HG03095 (cell line): ENCODE measurements at regions not wholly inside any gene's neighbourhood (a gene's known extent, or its start where the extent isn't known, plus 50 kb on each side); places are given as distances from the start of the nearest gene placed in this dataset.
"Not testable (repeated sequence)": the region's sequence is repeated elsewhere in the genome, so short reads cannot be mapped to it uniquely, and the experiment has no call there.

Experiments used
- ATAC-seq: cut with Tn5 transposase; IDR thresholded peaks from one replicate; pipeline ENCODE4 v1.9.1; 2021; ENCODE audit warnings: moderate library complexity; ENCODE audit not compliant: unreplicated experiment

DNA sequence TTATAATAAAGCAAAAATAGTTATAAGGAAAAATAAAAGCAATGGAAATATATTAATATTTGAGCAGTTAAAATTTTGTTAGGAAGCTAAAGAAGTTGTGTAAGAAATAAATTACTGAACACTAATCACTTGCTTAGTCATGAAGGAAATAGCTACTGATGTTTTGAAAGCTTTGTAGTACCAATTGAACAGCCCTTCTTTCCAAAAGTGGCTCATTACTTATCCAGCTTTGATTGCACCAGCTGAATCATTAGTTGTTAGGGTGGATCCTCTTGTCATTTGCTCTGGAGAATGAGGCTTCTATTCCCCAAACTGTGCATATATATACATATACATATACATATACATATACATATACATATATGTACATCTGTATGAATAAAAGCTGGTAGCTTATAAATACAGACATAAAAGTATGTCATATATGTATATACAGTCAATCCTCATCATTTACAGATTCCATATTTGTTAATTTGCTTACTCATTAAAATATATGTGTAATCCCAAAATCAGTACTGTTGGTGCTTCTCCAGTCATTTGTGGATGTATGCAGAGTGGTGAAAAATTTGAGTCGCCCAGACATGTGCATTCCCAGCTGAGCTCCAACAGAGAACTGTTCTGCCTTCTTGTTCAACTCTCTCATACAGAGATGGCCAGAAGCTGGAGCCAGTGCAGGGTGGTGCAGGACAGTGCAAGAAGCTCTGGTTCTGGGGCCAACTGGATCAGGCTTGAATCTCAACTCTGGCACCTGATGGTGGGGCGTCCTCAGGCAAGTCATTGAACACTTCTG, 214.1 kb downstream of the RPAP3 start:
- ATAC-seq: no peak

DNA sequence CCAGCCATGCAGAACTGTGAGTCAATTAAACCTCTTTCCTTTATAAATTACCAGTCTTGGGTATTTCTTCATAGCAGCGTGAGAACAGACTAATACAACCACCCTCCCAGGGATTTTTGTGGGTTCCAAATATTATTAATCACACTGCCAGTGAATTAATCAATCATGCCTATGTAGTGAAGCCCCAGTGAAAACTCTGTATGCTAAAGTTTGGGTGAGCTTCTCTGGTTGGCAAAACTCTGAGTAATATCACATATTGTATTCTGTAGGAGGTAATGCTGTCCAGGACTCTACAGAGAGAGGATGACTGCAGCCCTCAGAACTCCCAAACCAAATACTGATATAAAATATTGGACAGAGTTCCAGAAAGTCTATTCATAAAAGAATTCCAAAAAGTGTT, 216.9 kb downstream of the RPAP3 start:
- no peak for ATAC-seq

DNA sequence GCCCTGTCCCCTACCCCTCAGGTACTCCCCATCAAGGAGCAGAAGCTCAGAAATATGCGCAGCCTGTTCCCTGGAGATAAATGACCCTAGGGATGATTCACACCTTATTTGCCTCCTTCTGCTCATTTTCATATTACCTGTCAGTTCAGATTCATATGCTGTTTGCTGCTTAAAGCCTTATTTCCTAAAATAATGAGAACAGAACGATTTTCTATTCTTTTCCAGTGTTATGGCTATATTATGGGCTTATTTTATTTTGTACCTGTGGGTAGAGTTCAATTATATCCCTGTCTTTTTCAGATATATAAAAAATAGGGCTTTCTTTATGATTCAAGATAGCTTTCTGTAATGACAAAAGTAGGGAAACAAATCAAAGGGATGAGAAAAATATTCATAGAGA, 224.8 kb downstream of the RPAP3 start:
- no peak for ATAC-seq

DNA sequence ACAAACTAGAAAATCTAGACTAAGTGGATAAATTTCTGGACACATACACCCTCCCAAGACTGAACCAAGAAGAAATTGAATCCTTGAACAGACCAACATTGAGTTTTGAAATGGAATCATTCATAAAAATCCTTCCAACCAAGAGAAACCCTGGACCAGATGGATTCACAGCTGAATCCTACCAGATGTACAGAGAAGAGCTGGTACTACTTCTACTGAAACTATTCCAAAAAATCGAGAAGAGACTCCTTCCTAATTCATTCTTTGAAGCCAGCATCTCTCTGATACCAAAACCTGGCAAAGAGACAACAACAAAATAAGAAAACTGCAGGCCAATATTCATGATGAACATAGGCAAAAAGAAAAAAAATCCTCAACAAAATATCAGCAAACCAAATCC, 227.4 kb downstream of the RPAP3 start:
- ATAC-seq: no peak

DNA sequence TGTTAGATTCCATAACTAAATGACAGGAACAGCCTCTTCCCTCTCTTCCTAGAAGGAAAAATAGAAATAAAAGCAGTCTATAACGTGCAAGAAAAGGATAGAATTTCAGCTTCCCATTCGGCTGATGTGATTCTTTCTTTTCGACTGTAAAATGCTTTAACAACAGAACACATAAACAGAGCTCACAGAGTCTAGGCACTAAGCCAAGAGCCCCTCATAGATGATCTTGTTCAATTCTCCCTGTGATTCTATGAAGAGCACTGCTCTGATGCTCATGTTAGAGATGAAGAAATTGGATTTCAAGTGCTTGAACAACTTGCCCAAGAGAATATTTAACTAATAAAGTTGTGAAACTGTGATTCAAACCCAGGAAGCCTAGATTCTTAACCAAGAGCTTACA, 232.7 kb downstream of the RPAP3 start:
- ATAC-seq: no peak

DNA sequence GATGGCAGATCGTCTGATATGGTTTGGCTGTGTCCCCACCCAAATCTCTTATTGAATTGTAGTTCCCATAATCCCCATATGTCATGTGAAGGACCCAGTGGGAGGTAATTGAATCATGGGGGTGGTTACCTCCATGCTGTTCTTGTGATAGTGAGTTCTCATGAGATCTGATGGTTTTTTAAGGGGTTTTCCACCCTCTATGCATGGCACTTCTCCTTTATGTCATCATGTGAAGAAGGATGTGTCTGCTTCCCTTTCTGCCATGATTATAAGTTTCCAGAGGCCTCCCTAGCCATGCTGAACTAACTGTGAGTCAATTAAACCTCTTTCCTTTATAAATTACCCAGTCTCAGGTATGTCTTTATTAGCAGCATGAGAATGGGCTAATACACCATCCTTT, 235.5 kb downstream of the RPAP3 start:
- ATAC-seq: not testable (repeated sequence)

DNA sequence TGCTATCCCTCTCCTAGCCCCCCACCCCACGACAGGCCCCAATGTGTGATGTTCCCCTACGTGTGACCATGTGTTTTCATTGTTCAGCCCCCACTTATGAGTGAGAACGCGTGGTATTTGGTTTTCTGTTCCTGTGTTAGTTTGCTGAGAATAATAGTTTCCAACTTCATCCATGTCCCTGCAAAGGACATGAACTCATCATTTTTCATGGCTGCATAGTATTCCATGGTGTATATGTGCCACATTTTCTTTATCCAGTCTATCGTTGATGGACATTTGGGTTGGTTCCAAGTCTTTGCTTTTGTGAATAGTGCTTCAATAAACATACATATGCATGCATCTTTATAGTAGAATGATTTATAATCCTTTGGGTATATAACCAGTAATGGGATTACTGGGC, 241.9 kb downstream of the RPAP3 start:
- ATAC-seq: not testable (repeated sequence)

DNA sequence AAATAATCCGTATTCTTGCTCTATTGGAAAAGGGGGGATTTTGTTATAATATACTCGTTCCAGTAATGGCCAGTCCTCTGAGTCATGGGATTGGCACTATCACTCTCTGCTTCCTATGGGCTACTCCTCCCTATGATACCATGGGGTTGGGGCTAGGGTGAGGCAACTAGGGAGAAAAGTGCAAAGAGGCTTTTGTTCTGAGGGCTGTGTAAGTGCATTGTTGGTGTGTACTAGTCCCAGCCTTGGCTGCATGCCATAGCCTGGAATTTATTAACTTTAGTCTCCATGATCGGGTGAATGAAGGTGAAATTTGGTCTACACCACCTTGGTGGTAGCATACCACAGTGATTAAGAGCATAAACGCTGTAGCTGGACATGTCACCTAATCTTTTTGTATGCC, 247.6 kb downstream of the RPAP3 start:
- ATAC-seq: no peak

DNA sequence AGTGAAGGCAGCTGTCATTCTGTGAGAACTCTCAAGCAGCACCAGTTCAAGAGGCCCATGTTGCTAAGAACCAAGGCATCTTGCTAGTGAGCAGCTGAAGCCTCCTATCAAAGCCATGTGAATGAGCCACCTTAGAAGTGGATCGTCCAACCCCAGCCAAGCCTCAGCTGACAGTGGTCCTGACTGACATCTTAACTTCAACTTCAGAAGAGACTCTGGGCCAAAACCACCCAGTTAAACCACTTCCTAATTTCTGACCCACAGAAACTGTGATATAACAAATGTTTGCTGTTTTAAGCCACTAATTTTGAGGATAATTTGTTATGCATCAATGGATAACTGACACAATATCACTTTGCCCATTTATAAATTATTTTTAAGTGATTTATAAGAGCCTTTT, 256.0 kb downstream of the RPAP3 start:
- no peak for ATAC-seq

DNA sequence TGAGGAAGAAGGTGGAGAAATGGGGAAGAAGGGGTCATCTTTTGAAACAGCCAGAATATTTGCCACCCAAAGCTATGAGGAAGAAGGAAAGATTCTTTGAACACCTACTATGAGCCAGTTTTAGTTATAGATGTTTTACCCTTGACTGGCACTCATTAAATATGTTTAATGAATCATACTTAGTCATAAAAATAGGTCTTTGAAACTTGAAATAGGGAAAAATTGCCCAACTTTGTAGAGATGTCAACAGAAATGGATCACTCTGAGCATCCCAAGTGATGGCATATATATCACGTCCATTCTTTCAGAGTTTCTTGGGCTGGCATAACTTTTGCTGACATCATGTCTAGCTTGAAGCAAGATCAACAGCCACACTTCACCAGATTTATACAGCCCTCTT, 263.5 kb downstream of the RPAP3 start:
- no peak for ATAC-seq

DNA sequence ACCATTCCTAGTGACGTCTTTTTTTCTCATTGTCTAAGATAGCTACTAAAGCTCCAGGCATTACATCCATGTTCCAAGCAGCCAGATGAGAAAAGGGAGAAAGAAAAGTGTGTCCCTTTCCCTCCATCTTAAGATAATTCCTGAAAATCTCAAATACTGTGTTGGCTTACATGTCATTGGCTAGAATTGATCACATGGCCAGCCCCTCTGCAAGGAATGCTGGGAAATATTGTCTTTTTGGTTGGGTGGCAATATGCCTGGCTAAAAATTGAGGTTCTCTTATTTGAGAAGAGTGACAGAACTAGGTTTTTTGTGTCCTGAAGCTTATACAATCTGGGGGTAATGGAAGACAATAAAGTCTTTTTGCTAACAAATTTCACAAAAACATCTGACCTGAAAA, 264.3 kb downstream of the RPAP3 start:
- no peak for ATAC-seq

DNA sequence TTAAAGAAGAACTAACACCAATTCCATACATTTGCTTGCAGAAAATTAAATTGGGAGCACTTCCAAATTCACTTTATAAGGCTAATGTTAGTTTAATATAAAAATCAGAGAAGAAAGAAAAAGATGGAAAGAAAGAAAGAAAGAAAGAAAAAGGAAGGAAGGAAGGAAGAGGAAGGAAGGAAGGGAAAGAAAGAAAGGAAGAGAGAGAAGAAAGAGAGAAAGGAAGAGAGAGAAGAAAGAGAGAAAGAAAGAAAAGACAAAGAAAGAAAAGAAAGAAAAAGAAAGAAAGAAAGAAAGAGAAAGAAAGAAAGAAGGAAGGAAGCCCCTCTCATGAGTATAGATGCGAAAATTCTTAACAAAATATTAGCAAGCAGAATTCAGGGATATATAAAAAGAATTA, 267.7 kb downstream of the RPAP3 start:
- ATAC-seq: no peak

DNA sequence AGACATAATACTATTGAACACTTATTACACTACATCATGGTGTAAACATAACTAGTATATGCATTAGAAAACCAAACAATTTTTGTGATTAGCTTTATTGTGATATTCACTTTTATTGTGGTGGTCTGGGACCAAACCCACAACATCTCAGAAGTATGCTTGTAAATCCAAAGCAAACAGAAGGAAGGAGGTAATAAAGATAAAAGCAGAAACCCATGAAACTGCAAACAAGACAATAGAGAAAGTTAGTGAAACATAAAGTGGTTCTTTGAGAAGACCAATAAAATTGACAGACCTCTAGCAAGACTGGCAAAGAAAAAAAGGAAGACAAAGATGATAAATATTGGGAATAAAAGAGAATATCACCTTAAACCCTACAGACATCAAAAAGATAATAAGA, 268.3 kb downstream of the RPAP3 start:
- no peak for ATAC-seq

DNA sequence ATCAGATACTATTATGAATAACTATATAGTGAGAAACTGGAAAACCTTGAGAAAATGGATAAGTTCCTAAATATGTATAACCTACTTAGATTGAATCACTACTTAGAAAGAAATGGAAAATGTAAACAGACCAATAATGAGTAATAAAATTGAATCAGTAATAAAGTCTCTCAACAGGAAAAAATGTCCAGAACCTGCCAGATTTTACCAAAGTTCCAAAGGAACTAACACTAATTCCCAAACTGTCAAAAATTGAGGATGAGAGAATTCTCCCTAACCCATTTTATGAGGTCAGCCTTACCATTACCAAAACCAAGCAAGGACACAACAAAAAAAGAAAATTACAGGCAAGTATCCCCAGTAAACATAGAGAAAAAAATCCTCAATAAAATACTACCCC, 272.0 kb downstream of the RPAP3 start:
- no peak for ATAC-seq

DNA sequence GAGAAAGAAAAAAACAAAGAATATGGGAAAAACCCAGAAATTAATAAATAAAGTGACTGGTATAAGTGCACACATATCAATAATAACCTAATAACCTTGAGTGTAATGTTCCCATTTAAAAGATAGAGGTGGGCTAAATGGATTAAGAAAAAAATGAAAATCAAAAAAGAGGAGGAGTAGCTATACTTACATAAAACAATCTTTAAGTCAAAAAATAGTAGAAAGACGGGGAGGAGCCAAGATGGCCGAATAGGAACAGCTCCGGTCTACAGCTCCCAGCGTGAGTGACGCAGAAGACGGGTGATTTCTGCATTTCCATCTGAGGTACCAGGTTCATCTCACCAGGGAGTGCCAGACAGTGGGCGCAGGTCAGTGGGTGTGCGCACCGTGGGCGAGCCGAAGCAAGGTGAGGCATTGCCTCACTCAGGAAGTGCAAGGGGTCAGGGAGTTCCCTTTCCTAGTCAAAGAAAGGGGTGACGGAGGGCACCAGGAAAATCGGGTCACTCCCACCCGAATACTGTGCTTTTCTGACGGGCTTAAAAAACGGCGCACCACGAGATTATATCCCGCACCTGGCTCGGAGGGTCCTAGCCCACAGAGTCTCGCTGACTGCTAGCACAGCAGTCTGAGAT, 279.0 kb downstream of the RPAP3 start:
- not testable (repeated sequence) for ATAC-seq

DNA sequence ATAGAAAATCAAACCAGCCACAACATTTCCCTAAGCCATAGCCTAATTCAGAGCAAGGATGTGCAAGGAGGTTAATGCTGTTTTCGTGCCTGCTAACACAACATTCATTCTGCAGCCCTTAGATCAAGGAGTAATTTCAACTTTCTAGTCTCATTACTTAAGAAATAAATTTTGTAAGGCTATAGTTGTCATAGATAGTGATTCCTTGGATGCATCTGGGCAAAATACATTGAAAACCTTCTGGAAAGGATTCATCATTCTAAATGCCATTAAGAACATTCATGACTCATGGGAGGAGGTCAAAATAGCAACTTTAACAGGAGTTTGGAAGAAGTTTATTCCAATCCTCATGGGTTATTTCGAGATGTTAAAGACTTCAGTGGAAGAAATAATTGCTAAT, 283.2 kb downstream of the RPAP3 start:
- ATAC-seq: no peak

DNA sequence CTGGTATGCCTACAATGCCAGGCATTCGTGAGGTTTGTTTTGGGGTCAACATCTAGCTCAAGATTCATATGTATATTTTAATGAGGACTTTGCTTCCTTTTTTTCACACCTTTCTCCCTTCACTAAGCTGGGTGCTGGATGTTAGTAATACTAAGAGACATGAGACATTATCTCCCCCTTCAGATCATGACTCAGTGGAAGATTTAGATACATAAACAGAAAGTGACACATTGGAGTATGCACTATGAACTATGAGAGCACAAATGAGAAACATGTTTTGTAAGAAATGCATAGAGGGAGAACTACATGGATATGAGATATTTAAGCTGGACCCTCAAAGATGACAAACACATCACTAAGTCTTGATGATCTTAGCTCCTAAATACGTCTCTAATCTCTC, 286.3 kb downstream of the RPAP3 start:
- ATAC-seq: no peak

DNA sequence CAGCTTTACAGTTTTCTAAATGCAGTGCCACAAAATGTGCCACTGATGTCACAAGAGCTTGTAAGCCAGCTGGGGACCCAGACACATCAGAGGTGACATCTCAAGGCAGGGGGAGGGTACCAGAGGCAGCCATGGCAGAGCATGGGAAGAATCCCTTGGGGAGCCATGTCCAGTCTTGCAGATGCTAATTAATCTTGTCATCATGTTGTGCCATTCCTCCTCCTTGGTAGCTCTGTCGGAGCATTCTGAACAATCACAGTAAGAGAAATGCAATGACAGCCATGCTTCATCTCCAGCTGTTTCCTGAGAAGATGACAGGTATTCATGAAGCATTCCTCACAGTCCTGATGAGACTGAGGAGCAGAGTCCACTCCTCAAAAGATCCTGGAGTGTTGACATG, 287.9 kb downstream of the RPAP3 start:
- no peak for ATAC-seq

DNA sequence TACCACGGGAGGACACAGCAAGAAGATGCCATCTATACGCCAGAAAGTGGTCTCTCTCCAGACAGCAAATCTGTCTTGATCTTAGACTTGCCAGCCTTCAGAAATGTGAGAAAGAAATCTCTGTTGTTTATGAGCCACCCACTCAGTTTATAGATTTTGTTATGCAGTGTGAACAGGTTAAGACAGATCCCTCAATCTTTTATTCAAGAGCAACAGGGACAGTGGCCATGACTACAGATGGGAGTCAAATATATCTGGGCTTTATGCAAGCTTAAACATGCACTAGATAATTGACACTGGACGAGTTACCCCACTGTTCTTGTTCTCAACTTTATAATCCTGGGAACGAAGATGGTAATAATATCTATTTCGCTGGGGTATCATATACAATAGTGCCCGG, 288.7 kb downstream of the RPAP3 start:
- ATAC-seq: no peak

DNA sequence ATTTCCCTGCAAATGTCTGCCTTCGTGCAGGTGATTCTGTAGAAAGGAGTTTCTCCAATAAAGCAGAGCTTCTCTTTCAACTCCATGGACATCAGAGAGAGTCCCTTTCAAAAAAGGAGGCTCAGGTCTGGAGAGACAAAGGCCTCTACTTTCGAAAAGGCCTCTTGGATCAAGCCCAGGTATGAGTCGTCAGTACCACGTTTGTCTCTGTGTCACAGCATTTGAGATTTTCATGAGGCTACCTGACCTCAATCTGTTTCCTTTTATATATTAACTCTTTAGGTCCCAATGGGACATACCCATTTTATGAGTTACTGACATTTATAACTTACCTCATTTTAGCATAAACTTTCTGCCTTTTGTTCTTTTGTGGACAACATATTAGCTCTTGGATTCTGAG, 290.8 kb downstream of the RPAP3 start:
- ATAC-seq: no peak

DNA sequence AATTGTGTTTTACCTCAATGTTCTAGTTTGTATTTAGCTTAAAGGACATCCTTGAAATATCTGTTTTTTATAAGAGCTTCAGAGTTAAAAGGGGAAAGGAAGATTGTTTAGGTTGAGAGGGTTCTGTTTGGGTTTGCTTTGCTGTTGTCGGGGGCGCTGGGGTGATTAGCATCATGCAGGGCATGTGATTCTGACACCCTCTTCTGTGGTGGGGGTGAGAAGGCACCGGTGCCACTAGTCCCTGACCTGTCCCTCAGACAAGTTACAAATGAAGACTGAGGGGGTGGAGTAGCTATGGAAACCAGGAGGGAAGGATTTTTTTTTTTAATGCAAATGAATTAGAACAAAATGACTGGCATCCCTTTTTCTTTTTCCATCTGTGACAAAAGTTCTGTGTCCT, 291.3 kb downstream of the RPAP3 start:
- ATAC-seq: no peak

DNA sequence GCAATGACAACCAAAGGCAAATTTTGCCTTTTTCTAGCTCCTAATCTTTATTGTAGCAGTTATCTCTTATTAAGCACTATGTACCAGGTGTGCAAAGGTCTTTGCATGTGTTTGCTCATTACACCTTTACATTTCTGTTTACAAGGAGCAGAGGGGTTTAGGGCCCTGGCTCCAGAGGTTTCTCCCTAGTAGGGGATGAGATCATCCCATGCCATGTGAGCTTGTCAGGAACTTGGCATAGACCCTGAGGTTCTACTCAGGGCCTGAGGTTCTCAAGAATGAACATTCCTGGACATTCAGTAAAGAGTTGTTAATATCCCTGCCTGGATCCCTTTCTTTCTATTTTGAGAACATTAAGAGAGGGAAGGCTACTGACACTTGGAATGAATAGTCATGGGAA, 292.0 kb downstream of the RPAP3 start:
- ATAC-seq: no peak
